ENCODE measurements at regions not wholly inside any gene's neighbourhood (a gene's known extent, or its start where the extent isn't known, plus 50 kb on each side); places are given as distances from the start of the nearest gene placed in this dataset.

GRCh38 chr6:113636357-113636824, 220.8 kb upstream of the MARCKS start:
- TF ChIP-seq EZH2 (IDR thresholded peaks at IDR 0.05; ENCODE audit: borderline replicate concordance, low read depth, low read length, severe bottlenecking) (no peak), CTCF (IDR thresholded peaks at IDR 0.05; ENCODE audit: extremely low read depth in 1 of 2, insufficient read depth in 1 of 2, low read depth in 1 of 2, low read length in 2 of 2) (no peak), POLR2A (IDR thresholded peaks at IDR 0.05; ENCODE audit: low read depth, low read length) (no peak)

All from endothelial cell of umbilical vein (primary cell).